ENCODE measurements at regions not wholly inside any gene's neighbourhood (a gene's known extent, or its start where the extent isn't known, plus 50 kb on each side); places are given as distances from the start of the nearest gene placed in this dataset.

GRCh38 chr2:146349334-146349733 lies 1495.5 kb upstream of the ACVR2A start:
- Histone ChIP-seq H3K79me2 (ENCODE audit: control insufficient read depth, insufficient read depth, low read length) (no peaks in the 10 kb centered on the region), H3K36me3 (ENCODE audit: control insufficient read depth, insufficient read depth, low read length) (no peaks in the 10 kb centered on the region), H3K9me3 (ENCODE audit: control insufficient read depth, insufficient read depth, low read depth, low read length) (no peaks in the 10 kb centered on the region), H3K4me1 (ENCODE audit: control insufficient read depth, extremely low read depth, insufficient read depth, low read length) (no peaks in the 10 kb centered on the region), H2AFZ (ENCODE audit: low read length) (peak overlapping the region; percentile 56), H3K27me3 (ENCODE audit: control insufficient read depth, insufficient read depth, low read length) (no peaks in the 10 kb centered on the region), H3K27ac (ENCODE audit: insufficient read depth, low read length) (no peak overlapping the region), H3K9ac (ENCODE audit: insufficient read depth, low read length) (no peak overlapping the region), H3K4me2 (ENCODE audit: extremely low read depth, insufficient read depth, low read length) (peak overlapping the region; percentile 4), H3K4me3 (replicated peaks in 1 of 4; ENCODE audit: control extremely low read depth in 1 of 4, insufficient read depth in 1 of 4, low read depth in 3 of 4, low read length in 4 of 4) (no peak overlapping the region), H4K20me1 (ENCODE audit: control insufficient read depth, extremely low read depth, insufficient read depth, low read length) (no peaks in the 10 kb centered on the region)
- no peak for DNase-seq (ENCODE audit: low read depth in 2 of 2)
- TF ChIP-seq EZH2 (IDR thresholded peaks at IDR 0.05; ENCODE audit: low read length, missing control alignments), result no peak
- TF ChIP-seq CTCF (conservative IDR thresholded peaks at IDR 0.05 in 1 of 2, IDR thresholded peaks at IDR 0.05 in 1 of 2; ENCODE audit: low read depth in 1 of 2, low read length in 2 of 2), result no peak

GRCh38 chr2:146324951-146325350 lies 1519.9 kb upstream of the ACVR2A start:
- peak; percentile 21 to 37 for DNase-seq (ENCODE audit: low read depth in 2 of 2)
- H2AFZ ChIP-seq (ENCODE audit: low read length), result no peak overlapping the region
- no peaks in the 10 kb centered on the region for H3K79me2 ChIP-seq (ENCODE audit: control insufficient read depth, insufficient read depth, low read length)
- peaks cover 2% of the 10 kb centered on the region for H3K4me1 ChIP-seq (ENCODE audit: control insufficient read depth, extremely low read depth, insufficient read depth, low read length)
- no peak overlapping the region for H3K4me3 ChIP-seq (replicated peaks in 1 of 4; ENCODE audit: control extremely low read depth in 1 of 4, insufficient read depth in 1 of 4, low read depth in 3 of 4, low read length in 4 of 4)
- no peak overlapping the region for H3K4me2 ChIP-seq (ENCODE audit: extremely low read depth, insufficient read depth, low read length)
- TF ChIP-seq EZH2 (IDR thresholded peaks at IDR 0.05; ENCODE audit: low read length, missing control alignments) (no peak), CTCF (conservative IDR thresholded peaks at IDR 0.05 in 1 of 2, IDR thresholded peaks at IDR 0.05 in 1 of 2; ENCODE audit: low read depth in 1 of 2, low read length in 2 of 2) (no peak)
- no peaks in the 10 kb centered on the region for H3K36me3 ChIP-seq (ENCODE audit: control insufficient read depth, insufficient read depth, low read length)
- H4K20me1 ChIP-seq (ENCODE audit: control insufficient read depth, extremely low read depth, insufficient read depth, low read length), result no peaks in the 10 kb centered on the region
- no peaks in the 10 kb centered on the region for H3K9me3 ChIP-seq (ENCODE audit: control insufficient read depth, insufficient read depth, low read depth, low read length)
- H3K27ac ChIP-seq (ENCODE audit: insufficient read depth, low read length), result no peak overlapping the region
- no peaks in the 10 kb centered on the region for H3K27me3 ChIP-seq (ENCODE audit: control insufficient read depth, insufficient read depth, low read length)
- H3K9ac ChIP-seq (ENCODE audit: insufficient read depth, low read length), result no peak overlapping the region

GRCh38 chr2:146323564-146323963 lies 1521.3 kb upstream of the ACVR2A start:
- DNase-seq (ENCODE audit: low read depth in 2 of 2), result peak; percentile 11 to 66
- no peak overlapping the region for H3K27ac ChIP-seq (ENCODE audit: insufficient read depth, low read length)
- H3K36me3 ChIP-seq (ENCODE audit: control insufficient read depth, insufficient read depth, low read length), result no peaks in the 10 kb centered on the region
- no peak overlapping the region for H3K4me3 ChIP-seq (replicated peaks in 1 of 4; ENCODE audit: control extremely low read depth in 1 of 4, insufficient read depth in 1 of 4, low read depth in 3 of 4, low read length in 4 of 4)
- H3K9me3 ChIP-seq (ENCODE audit: control insufficient read depth, insufficient read depth, low read depth, low read length), result no peaks in the 10 kb centered on the region
- H3K4me2 ChIP-seq (ENCODE audit: extremely low read depth, insufficient read depth, low read length), result no peak overlapping the region
- H3K9ac ChIP-seq (ENCODE audit: insufficient read depth, low read length), result no peak overlapping the region
- no peaks in the 10 kb centered on the region for H3K27me3 ChIP-seq (ENCODE audit: control insufficient read depth, insufficient read depth, low read length)
- H2AFZ ChIP-seq (ENCODE audit: low read length), result no peak overlapping the region
- H3K79me2 ChIP-seq (ENCODE audit: control insufficient read depth, insufficient read depth, low read length), result no peaks in the 10 kb centered on the region
- no peaks in the 10 kb centered on the region for H4K20me1 ChIP-seq (ENCODE audit: control insufficient read depth, extremely low read depth, insufficient read depth, low read length)
- TF ChIP-seq CTCF (conservative IDR thresholded peaks at IDR 0.05 in 1 of 2, IDR thresholded peaks at IDR 0.05 in 1 of 2; ENCODE audit: low read depth in 1 of 2, low read length in 2 of 2) (no peak), EZH2 (IDR thresholded peaks at IDR 0.05; ENCODE audit: low read length, missing control alignments) (no peak)
- peaks cover 2% of the 10 kb centered on the region for H3K4me1 ChIP-seq (ENCODE audit: control insufficient read depth, extremely low read depth, insufficient read depth, low read length)

Data from fibroblast of lung (primary cell).